ENCODE measurements at regions not wholly inside any gene's neighbourhood (a gene's known extent, or its start where the extent isn't known, plus 50 kb on each side); places are given as distances from the start of the nearest gene placed in this dataset.

DNA sequence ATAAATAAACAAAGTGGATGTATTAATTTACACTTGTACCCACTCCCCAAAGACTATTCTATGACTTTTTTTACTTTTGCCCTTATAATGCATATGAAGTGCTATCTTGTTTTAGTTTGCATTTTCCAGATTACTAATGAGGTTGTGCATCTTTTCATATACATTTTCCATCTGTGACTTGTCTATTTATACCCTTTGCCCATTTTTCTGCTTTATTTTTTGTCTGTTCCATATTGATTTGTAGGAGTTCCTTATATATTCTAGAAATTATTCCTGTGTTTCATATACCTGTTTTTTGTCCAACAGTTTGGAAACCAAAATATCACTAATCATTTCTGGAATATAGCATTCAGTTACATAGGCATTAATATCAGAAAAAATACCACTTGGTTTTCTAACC lies 54.0 kb upstream of the SLC30A5 start:
- peaks cover 0 to 8% (median 0%) of the 10 kb centered on the region in 11 experiments; a peak in 2 of 22 replicates for H3K9me3 ChIP-seq (replicated peaks in 1 of 11)
- H3K27ac ChIP-seq = no peak overlapping the region

DNA sequence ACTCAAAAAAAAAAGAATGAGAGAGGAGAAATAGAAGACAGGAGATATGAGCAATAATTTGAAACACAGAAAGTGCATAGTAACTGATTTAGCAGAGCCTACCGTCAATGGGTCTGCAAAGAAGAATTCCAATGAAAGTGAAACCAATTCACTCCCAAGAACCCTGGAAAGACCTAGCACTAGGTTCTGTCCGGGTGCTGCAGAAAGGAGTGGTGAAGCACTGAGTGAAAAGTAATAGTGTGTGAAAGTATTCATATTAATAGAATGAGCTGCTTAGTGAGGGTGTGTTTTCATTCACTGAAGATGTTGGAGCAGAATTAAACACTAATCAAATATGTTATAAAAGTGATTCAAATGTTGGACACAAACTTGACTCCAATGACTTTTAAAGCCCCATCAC lies 51.3 kb upstream of the SLC30A5 start:
- Histone ChIP-seq H3K4me1 (peaks cover 0 to 11% (median 5%) of the 10 kb centered on the region in 10 experiments; a peak in 4 of 20 replicates), H4K20me1 (no peaks in the 10 kb centered on the region), H3K4me3 (no peak overlapping the region), H3K27ac (peak overlapping the region in 3 of 11 experiments; percentile 52 to 75 (median 62); a peak in 4 of 22 replicates), H3K36me3 (no peaks in the 10 kb centered on the region), H3K4me2 (no peak overlapping the region), H3K9me3 (replicated peaks in 1 of 11) (peaks cover 0 to 8% (median 0%) of the 10 kb centered on the region in 11 experiments; a peak in 2 of 22 replicates), H3K9ac (peak overlapping the region in 2 of 11 experiments; percentile 70 to 71; a peak in 2 of 22 replicates), H3K27me3 (no peaks in the 10 kb centered on the region)
- no peak for TF ChIP-seq Cebpa-rat (IDR thresholded peaks at IDR 0.05)

More for the DNA sequence above, 54.0 kb upstream of the SLC30A5 start:
- no peak overlapping the region for H3K4me2 ChIP-seq
- H3K36me3 ChIP-seq = no peaks in the 10 kb centered on the region
- no peak overlapping the region for H3K4me3 ChIP-seq
- TF ChIP-seq Cebpa-rat (IDR thresholded peaks at IDR 0.05) = no peak
- no peaks in the 10 kb centered on the region for H3K27me3 ChIP-seq
- no peak overlapping the region for H3K9ac ChIP-seq
- H3K4me1 ChIP-seq = peaks cover 0 to 8% (median 4%) of the 10 kb centered on the region in 10 experiments; a peak in 3 of 20 replicates
- H4K20me1 ChIP-seq = no peaks in the 10 kb centered on the region

DNA sequence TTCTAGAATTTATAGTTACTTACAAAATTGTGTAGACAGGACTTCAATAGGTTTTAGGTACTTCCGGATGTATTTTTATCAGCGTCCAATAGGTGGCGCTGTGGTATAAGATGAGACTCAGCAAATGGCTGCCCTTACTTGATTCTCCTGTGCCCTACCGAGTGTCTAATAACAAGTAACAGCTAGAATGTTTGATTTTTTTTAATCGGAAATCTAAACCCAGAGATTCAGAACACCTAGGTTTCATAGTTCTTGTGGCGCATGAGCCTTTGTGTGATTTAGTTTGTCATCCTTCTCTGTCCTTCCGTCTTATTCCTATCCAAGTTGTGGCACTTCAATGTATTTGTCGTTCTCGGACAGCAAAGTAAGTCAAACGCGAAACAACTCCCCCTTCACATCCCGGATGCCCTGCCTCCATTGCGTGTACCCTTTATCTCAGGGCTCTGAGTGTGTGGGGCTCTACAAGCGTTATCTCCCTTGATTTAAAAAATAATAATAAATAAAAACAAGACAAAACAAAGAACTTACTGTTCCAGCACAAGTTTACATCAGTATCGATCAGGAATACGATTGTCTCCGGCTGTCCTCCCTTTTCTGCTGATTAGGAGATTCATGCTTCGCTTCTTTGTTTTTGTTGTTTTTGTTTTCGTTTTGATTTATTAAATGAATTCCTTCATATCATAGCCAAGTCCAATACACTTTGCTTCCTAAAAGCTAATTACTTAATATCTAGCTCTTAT lies 50.7 kb upstream of the SLC30A5 start:
- H3K9me3 ChIP-seq (replicated peaks in 1 of 11) = peaks cover 0 to 7% (median 0%) of the 10 kb centered on the region in 11 experiments; a peak in 1 of 22 replicates
- no peak for TF ChIP-seq Cebpa-rat (IDR thresholded peaks at IDR 0.05)

DNA sequence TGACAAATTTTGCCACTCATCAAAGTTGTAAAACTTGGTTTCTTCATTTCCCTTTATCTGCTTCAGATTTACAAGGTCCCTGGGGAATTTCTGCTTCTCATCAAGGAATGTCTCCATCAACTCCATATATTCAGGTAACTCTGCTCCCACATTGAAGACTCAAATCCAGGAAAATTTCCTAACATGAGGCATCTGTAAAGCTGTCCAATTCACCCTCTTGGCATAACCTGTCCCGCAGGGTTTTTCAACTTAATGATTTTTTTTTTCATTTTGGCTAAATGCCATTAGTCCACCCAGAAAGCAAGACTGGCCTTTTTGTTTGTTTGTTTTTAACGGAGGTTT lies 50.2 kb upstream of the SLC30A5 start:
- H3K27me3 ChIP-seq = no peaks in the 10 kb centered on the region
- peaks cover 0 to 1% (median 0%) of the 10 kb centered on the region in 11 experiments; a peak in 1 of 22 replicates for H3K9me3 ChIP-seq (replicated peaks in 1 of 11)
- H3K4me2 ChIP-seq = peak overlapping the region; percentile 27 to 78 (median 58); a peak in 16 of 22 replicates
- TF ChIP-seq Cebpa-rat (IDR thresholded peaks at IDR 0.05) = no peak
- peaks cover 0 to 11% (median 5%) of the 10 kb centered on the region in 10 experiments; a peak in 4 of 20 replicates for H3K4me1 ChIP-seq
- peak overlapping the region in 1 of 11 experiments; percentile 70; a peak in 3 of 22 replicates for H3K9ac ChIP-seq
- no peaks in the 10 kb centered on the region for H3K36me3 ChIP-seq
- H3K4me3 ChIP-seq = peak overlapping the region in 1 of 10 experiments; percentile 42; a peak in 1 of 20 replicates
- H4K20me1 ChIP-seq = no peaks in the 10 kb centered on the region
- peak overlapping the region in 4 of 11 experiments; percentile 52 to 75 (median 62); a peak in 4 of 22 replicates for H3K27ac ChIP-seq

More for the DNA sequence above, 50.7 kb upstream of the SLC30A5 start:
- Histone ChIP-seq H4K20me1 (no peaks in the 10 kb centered on the region), H3K4me2 (peak overlapping the region; percentile 27 to 78 (median 58)), H3K9ac (peak overlapping the region; percentile 38 to 77 (median 66); a peak in 20 of 22 replicates), H3K27me3 (no peaks in the 10 kb centered on the region), H3K27ac (peak overlapping the region in 10 of 11 experiments; percentile 29 to 75 (median 60); a peak in 18 of 22 replicates), H3K36me3 (no peaks in the 10 kb centered on the region), H3K4me1 (peaks cover 0 to 11% (median 5%) of the 10 kb centered on the region in 10 experiments; a peak in 4 of 20 replicates), H3K4me3 (peak overlapping the region; percentile 31 to 65 (median 52); a peak in 19 of 20 replicates)

All from BLaER1 treated with 17β-estradiol and CSF1 and Interleukin-3, amounts not matched to agents 10 nM and 100 nM (cell line).